HepG2 (cell line): ENCODE measurements at regions not wholly inside any gene's neighbourhood (a gene's known extent, or its start where the extent isn't known, plus 50 kb on each side); places are given as distances from the start of the nearest gene placed in this dataset.

Source experiments
- ARNTL ChIP-seq: sonication (generic); formaldehyde crosslinking; IDR thresholded peaks from 2 replicates; pipeline ENCODE4 v1.4.0; 2020; ENCODE audit warnings: mild to moderate bottlenecking, missing genetic modification reagents
- BORCS8-MEF2B ChIP-seq: sonication (generic); formaldehyde crosslinking; IDR thresholded peaks from 2 replicates; pipeline ENCODE4 v1.8.0; 2022; ENCODE audit warnings: mild to moderate bottlenecking, missing genetic modification reagents
- CCAR2 ChIP-seq: fragments of 200-400 bp; formaldehyde crosslinking; optimal IDR thresholded peaks from 2 replicates; pipeline ENCODE3; 2018; ENCODE audit warnings: low read depth, mild to moderate bottlenecking, low read length, moderate library complexity
- CEBPB ChIP-seq: IDR thresholded peaks from 2 replicates; pipeline ENCODE4 v1.6.1; 2011; ENCODE audit warnings: low read depth, low read length, improper control_type of control experiment, borderline replicate concordance
- GABPB1 ChIP-seq: IDR thresholded peaks from 2 replicates; pipeline ENCODE4 v1.6.1; 2016; ENCODE audit warnings: mild to moderate bottlenecking, missing genetic modification reagents, moderate library complexity, missing compliant biosample characterization
- GATAD1 ChIP-seq: IDR thresholded peaks from 2 replicates; pipeline ENCODE4 v1.6.1; 2016; ENCODE audit warnings: missing genetic modification reagents, missing compliant biosample characterization
- GFI1 ChIP-seq: sonication (generic); formaldehyde crosslinking; IDR thresholded peaks from 2 replicates; pipeline ENCODE4 v1.5.0; 2020; ENCODE audit warnings: missing genetic modification reagents, mild to moderate bottlenecking, borderline replicate concordance
- KDM1A ChIP-seq: IDR thresholded peaks from 2 replicates; pipeline ENCODE4 v1.6.1; 2016; ENCODE audit warnings: missing compliant biosample characterization
- KLF13 ChIP-seq: sonication (generic); formaldehyde crosslinking; IDR thresholded peaks from 2 replicates; pipeline ENCODE4 v1.4.0; 2020; ENCODE audit warnings: mild to moderate bottlenecking, missing genetic modification reagents
- KLF16 ChIP-seq, 2 experiments: sonication (generic) in 1 of 2; formaldehyde crosslinking in 1 of 2; IDR thresholded peaks; 2 replicates each; pipeline versions ENCODE4 v1.6.1 to v1.8.0; 2016 to 2023; ENCODE audit warnings: missing genetic modification reagents in 2 of 2, missing compliant biosample characterization in 1 of 2
- NR2C2 ChIP-seq: sonication (generic); formaldehyde crosslinking; IDR thresholded peaks from 2 replicates; pipeline ENCODE4 v1.4.0; 2020; ENCODE audit warnings: missing genetic modification reagents, mild to moderate bottlenecking, moderate library complexity, borderline replicate concordance
- PHF5A ChIP-seq: IDR thresholded peaks from one replicate; pipeline ENCODE4 v1.6.1; 2018; ENCODE audit warnings: low read depth, missing genetic modification reagents; ENCODE audit not compliant: unreplicated experiment
- SCMH1 ChIP-seq: sonication (generic); formaldehyde crosslinking; IDR thresholded peaks from 2 replicates; pipeline ENCODE4 v1.9.0; 2021; ENCODE audit warnings: missing genetic modification reagents, mild to moderate bottlenecking, borderline replicate concordance
- SMC3 ChIP-seq: IDR thresholded peaks from 2 replicates; pipeline ENCODE4 v1.6.1; 2011; ENCODE audit warnings: low read length, improper control_type of control experiment
- ZFP37 ChIP-seq: sonication (generic); formaldehyde crosslinking; IDR thresholded peaks from 2 replicates; pipeline ENCODE4 v1.4.0; 2020; ENCODE audit warnings: missing genetic modification reagents, borderline replicate concordance
- ZFP90 ChIP-seq: sonication (generic); formaldehyde crosslinking; IDR thresholded peaks from 2 replicates; pipeline ENCODE4 v1.8.0; 2022; ENCODE audit warnings: missing genetic modification reagents, mild to moderate bottlenecking, inconsistent platforms, borderline replicate concordance
- ZFYVE20 ChIP-seq: sonication (generic); formaldehyde crosslinking; IDR thresholded peaks from 2 replicates; pipeline ENCODE4 v1.8.0; 2023; ENCODE audit warnings: low read depth, mild to moderate bottlenecking, moderate library complexity, missing genetic modification reagents, borderline replicate concordance
- ZNF143 ChIP-seq: sonication (generic); formaldehyde crosslinking; IDR thresholded peaks from 2 replicates; pipeline ENCODE4 v1.4.0; 2020; ENCODE audit warnings: missing genetic modification reagents
- ZNF296 ChIP-seq: sonication (generic); formaldehyde crosslinking; conservative IDR thresholded peaks from 2 replicates; pipeline ENCODE4 v1.5.0; 2020; ENCODE audit warnings: mild to moderate bottlenecking, missing genetic modification reagents
- ZNF350 ChIP-seq: sonication (generic); formaldehyde crosslinking; IDR thresholded peaks from 2 replicates; pipeline ENCODE4 v1.4.0; 2020; ENCODE audit warnings: mild to moderate bottlenecking, low read depth, missing genetic modification reagents, borderline replicate concordance
- ZNF775 ChIP-seq: sonication (generic); formaldehyde crosslinking; IDR thresholded peaks from 2 replicates; pipeline ENCODE4 v1.4.0; 2020; ENCODE audit warnings: missing genetic modification reagents, mild to moderate bottlenecking, moderate library complexity, borderline replicate concordance
- TF ChIP-seq, protein P1 (sequence below): sonication (generic); formaldehyde crosslinking; IDR thresholded peaks from 2 replicates; pipeline ENCODE4 v1.4.0; 2020; ENCODE audit warnings: missing genetic modification reagents, borderline replicate concordance
- TF ChIP-seq, protein P2 (sequence below): sonication (generic); formaldehyde crosslinking; IDR thresholded peaks from 2 replicates; pipeline ENCODE4 v1.5.0; 2020; ENCODE audit warnings: mild to moderate bottlenecking, missing genetic modification reagents, borderline replicate concordance
- TF ChIP-seq, protein P3 (sequence below): sonication (generic); formaldehyde crosslinking; IDR thresholded peaks from 2 replicates; pipeline ENCODE4 v1.5.0; 2020; ENCODE audit warnings: missing genetic modification reagents, mild to moderate bottlenecking, borderline replicate concordance

DNA sequence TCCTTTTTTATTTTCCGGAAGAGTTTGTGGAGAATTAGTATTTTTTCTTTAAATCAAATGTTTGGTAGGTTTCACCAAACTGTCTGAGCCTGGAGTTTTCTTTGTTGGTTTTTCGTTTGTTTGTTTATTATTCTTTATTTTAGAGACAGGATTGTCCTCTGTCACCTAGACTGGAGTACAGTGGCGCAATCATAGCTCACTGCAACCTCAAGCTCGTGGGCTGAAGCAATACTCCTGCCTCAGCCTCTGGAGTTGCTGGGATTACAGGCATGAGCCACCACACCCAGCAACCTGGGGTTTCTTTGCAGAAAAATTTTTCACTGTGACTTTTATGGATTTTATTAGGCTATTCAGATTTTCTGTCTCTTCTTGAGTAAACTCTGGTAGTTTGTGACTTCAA, 120.2 kb upstream of the LOC128125822 start (continued):
- TF ChIP-seq GATAD1 (CRISPR knock-in tag) (peak; percentile 62), NR2C2 (CRISPR knock-in tag) (peak; percentile 45), KLF16 (CRISPR knock-in tag; IDR thresholded peaks at IDR 0.05) (peak in 1 of 2 experiments; percentile 94; a peak in 2 of 4 replicates), ARNTL (CRISPR knock-in tag) (peak; percentile 70; the same call in 1 of the 2 replicates), ZNF143 (0 out of 2 replicates have a peak, but pooled peaks have one; percentile 33), ZNF350 (peak; percentile 41; the same call in 1 of the 2 replicates), GABPB1 (CRISPR knock-in tag) (peak; percentile 52; the same call in 1 of the 2 replicates), ZFYVE20 (CRISPR knock-in tag) (no peak), KLF13 (CRISPR knock-in tag) (no peak), SMC3 (peak; percentile 64), CEBPB (peak; percentile 99), KDM1A (peak; percentile 71; the same call in 1 of the 2 replicates), CCAR2 (no peak), ZNF296 (no peak), SCMH1 (CRISPR knock-in tag) (no peak), PHF5A (CRISPR knock-in tag) (no peak), ZFP90 (CRISPR knock-in tag) (peak; percentile 97), ZNF775 (CRISPR knock-in tag) (no peak), BORCS8-MEF2B (peak; percentile 57; the same call in 1 of the 2 replicates), GFI1 (peak; percentile 70), ZFP37 (CRISPR knock-in tag) (no peak)
- TF ChIP-seq, protein P1, sequence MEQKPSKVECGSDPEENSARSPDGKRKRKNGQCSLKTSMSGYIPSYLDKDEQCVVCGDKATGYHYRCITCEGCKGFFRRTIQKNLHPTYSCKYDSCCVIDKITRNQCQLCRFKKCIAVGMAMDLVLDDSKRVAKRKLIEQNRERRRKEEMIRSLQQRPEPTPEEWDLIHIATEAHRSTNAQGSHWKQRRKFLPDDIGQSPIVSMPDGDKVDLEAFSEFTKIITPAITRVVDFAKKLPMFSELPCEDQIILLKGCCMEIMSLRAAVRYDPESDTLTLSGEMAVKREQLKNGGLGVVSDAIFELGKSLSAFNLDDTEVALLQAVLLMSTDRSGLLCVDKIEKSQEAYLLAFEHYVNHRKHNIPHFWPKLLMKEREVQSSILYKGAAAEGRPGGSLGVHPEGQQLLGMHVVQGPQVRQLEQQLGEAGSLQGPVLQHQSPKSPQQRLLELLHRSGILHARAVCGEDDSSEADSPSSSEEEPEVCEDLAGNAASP (CRISPR knock-in tag), result peak; percentile 90; the same call in 1 of the 2 replicates
- TF ChIP-seq, protein P2, sequence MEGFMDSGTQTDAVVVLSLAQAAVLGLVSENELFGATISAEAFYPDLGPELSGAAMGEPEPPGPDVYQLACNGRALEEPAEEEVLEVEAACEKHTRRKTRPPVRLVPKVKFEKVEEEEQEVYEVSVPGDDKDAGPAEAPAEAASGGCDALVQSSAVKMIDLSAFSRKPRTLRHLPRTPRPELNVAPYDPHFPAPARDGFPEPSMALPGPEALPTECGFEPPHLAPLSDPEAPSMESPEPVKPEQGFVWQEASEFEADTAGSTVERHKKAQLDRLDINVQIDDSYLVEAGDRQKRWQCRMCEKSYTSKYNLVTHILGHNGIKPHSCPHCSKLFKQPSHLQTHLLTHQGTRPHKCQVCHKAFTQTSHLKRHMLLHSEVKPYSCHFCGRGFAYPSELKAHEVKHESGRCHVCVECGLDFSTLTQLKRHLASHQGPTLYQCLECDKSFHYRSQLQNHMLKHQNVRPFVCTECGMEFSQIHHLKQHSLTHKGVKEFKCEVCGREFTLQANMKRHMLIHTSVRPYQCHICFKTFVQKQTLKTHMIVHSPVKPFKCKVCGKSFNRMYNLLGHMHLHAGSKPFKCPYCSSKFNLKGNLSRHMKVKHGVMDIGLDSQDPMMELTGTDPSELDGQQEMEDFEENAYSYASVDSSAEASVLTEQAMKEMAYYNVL (CRISPR knock-in tag), result peak; percentile 92
- TF ChIP-seq, protein P3, sequence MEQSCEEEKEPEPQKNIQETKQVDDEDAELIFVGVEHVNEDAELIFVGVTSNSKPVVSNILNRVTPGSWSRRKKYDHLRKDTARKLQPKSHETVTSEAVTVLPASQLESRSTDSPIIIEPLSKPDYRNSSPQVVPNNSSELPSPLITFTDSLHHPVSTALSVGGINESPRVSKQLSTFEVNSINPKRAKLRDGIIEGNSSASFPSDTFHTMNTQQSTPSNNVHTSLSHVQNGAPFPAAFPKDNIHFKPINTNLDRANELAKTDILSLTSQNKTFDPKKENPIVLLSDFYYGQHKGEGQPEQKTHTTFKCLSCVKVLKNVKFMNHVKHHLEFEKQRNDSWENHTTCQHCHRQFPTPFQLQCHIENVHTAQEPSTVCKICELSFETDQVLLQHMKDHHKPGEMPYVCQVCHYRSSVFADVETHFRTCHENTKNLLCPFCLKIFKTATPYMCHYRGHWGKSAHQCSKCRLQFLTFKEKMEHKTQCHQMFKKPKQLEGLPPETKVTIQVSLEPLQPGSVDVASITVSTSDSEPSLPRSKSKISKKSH, result no peak
